G401.6 (cell line): ENCODE measurements at regions not wholly inside any gene's neighbourhood (a gene's known extent, or its start where the extent isn't known, plus 50 kb on each side); places are given as distances from the start of the nearest gene placed in this dataset.
"Not testable (repeated sequence)": the region's sequence is repeated elsewhere in the genome, so short reads cannot be mapped to it uniquely, and the experiment has no call there.

Source experiments
- FAIRE-seq: peaks from 2 replicates; lab custom pipeline; 2012; peaks lifted over from hg19 to GRCh38; lab: Jason Lieb, UNC

DNA sequence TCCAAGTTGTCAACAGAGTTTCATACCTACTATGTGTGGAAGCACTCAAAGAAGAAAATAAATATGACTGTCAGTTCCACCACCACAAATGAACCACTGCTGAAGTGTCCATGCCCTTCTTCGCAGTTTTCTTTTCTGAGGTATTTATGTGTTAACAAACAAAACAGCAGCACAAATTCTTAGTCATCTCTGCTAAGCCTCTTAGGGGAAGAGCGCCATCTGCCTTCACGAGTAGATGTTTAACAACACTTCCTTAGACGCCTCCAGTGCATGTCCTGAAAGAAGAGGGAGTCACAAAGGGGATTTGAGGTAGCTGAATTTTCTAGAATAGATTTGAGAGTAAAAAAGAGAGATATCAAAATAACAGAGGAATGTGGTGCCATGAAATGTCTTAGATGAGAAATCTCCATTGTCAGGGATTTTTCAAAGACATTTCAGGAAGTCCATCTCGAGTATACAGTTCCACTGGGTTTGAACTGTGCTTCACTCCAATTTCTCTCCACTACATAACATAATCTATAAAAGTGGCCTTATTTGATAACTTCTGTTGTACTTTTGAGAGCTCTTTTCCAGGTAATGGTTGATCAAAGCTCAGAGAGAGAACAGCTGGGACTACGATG lies 775.3 kb upstream of the POM121L12 start:
- FAIRE-seq: no peak

DNA sequence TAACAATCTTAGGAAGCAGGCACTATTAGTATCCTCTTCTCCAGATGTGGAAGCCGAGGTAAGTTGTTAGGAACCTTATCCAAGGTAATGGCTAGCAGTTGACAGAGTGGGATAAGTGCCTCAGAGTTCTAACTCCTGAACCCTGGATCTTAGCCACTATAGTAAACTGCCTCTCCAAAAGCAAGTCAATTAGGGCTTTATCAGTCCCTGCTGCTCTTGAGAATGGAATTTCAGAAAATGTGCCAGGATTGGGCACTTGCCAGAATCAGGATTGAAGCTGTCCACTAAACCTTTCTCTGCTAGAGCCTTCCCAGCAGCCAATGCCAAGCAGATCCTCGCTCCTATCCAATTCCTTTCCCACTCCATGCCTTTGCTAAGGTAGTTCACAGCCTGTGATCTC lies 777.5 kb upstream of the POM121L12 start:
- no peak for FAIRE-seq

DNA sequence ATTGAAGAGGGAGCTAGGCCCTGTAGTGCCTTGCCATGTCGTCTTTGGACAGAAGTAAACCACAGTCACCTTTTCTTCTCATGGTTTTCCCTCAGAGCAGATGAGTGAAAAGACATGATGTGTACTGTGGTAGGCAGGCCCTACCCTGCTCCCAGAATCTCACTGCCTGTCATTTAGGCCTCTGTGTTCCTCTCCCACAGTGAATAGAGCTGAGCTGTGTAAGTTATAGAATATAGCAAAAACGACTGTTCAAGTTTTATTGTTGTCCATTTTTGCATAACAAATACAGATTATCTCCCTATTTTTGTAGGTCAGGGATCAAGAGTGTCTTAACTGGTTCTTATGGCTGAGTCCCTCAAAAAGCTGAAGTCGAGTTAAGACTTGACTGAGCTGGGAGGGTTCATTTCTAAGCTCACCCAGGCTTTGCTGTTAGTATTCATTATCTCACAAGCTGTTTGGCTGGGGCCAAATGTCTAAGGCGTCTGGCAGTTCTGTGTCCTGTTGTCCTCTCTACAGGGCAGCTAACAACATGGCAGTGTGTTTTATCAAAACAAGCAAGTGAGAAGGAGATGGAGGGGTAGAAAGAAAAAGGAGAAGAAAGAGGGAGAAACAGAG lies 780.9 kb upstream of the POM121L12 start:
- FAIRE-seq: no peak

DNA sequence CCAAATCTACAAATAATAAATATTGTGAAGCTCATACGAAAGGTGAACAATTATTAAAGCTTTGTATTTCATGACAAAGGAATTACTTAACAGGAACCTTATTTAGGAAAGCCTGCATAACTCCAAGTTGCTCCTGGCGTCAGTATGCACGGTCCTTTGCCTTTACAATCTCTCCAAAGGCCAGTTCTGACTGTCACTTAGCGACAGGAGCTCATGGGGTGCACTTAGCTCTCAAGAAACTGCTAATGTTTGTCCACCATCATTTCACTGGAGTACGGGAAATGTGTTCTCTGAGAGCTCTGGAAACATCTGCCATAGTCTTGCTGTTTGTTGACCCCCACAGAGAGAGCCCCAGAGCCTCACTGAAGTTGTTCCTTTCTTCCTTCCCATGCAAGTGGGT lies 781.5 kb upstream of the POM121L12 start:
- FAIRE-seq: no peak

DNA sequence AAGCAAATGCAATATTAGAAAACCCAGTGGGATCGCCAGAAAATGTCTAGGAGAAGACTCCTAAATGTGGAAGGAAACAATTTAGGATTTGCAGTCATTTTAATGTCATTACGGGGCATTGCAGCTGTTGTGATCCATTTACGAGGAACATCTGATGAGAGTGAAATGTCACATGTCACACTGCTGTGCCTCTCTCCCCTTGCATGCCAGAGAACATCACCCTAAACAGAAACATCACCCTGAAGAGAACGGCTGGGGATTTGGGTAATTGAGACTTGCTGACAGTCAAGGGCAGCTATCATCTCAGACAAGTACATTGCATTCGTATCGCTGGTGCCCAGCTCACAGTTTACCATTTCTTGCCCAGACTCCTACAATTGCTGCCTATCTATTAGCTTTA lies 785.7 kb upstream of the POM121L12 start:
- FAIRE-seq: no peak

DNA sequence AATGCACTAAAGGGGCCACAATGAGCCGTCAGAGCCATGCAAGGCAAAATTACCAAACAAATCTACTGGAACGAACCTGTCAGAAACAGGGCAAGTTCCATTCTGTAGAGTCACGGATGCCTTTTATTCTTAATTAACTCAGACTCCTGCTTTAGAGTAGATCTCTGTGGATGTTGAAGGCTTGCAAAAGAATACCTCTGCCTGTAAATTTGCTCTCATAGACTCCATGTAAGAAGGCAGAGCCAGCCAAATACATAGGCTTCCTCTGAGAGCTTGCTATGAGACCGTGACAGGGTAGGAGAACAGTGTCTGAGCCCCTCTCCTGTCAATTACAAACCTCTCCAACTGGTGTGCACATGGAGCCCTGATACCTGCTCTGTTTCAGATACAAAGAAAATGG lies 787.9 kb upstream of the POM121L12 start:
- no peak for FAIRE-seq

DNA sequence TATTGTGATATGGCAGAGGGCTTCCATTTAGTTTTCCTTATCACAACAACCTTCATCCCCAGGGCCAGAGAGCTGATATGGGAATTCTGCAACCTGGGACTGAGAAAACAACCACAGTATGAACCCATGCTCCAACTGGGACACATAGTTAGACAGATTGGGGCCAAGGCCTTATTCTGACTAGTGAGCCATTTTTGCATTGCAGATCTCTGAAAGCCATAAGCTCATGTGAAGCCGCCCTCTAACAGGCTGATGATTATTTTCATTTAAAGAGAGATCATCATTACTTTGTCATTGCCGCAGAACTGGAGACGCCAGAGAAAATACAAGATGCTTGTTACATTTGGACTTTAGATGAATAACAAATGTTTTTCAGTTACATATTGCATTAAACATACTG lies 791.7 kb upstream of the POM121L12 start:
- no peak for FAIRE-seq

DNA sequence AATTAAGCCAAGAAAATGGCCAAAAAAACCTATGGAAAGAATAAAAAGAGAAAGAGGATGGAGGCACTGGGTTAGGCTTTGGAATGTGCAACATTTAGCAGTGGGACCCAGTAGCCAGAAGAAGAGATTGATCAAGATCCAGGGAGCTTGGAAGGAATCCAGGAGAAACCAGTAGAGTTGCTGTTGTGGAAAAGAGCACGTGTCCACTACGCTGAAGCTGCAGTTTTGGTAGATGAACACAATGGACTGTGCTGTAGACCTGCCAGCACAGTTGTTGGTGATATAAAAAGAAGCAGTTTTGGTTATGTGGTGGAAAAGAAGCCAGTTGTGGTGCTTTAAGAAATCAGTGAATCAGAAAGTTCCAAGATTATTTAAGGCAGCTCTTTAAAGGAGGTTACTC lies 802.2 kb upstream of the POM121L12 start:
- no peak for FAIRE-seq

DNA sequence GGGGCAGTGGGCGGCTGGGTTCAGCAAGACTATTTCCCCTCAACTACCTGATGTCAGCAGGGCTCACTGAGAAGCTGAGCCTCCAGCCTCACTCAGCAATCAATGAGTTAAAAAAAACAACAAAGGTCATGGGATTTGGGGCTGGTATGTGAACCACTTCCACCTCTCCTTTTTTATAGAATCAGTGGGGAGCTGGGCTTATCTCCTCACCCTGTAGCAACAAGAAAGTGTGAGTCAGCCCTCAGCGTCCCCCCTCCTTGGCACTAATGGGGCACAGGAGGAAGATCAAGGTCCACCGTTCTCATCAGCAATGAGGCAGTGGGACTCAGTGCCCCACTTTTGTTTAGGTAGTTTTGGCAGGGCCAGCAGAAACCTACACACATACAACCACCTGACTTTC lies 823.5 kb upstream of the POM121L12 start:
- no peak for FAIRE-seq

DNA sequence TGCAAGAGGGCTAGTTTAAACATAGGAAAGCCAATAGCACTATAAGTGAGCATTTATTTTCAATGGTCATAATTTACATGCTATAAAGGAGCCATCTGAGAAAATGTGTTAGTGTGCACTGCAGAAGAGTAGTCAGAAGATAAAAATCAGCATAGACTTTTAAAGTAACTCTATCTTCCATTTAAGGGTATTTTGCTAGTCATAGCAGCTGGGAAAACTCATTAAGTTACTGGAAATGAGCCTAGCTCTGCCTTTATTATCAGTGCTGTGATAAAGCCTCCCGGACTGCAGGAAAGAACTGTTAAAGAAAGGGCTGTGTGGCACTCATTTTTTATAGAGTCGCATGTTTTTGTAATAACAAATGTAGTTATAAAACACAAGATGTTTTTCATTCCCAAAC lies 825.8 kb upstream of the POM121L12 start:
- FAIRE-seq: no peak

DNA sequence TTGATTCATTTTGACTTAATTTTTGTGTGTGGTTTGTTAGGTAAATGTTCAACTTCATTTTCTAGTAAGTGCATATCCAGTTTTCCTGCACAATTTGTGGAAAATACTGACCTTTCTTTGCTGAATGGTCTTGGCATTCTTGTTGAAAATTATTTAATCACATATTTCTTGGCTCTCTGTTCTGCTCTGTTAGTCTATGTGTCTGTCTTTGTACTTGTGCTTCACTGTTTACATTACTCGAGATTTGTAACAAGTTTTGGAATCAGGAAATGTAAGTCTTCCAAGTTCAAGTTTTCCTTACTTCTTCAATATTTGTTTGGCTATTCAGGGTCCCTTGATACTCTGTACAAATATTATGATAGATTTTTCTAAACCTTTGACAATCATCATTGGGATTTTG lies 838.2 kb upstream of the POM121L12 start:
- FAIRE-seq: no peak

DNA sequence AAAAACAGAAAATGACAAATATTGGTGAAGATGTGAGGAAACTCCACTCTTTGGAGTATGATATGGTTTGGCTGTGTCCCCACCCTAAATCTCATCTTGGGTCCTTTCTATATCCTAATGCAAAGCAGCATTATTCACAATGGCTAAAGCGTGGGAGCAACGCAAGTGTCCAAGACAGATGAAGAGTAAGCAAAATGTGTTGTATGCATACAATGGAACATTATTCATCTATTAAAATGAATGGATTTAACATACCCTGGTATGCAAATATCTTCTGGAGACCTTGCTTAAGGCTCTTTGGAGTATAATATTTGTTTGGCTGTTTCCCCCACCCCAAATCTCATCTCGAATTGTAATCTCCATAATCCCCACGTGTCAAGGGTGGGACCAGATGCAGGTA lies 839.8 kb upstream of the POM121L12 start:
- no peak for FAIRE-seq

DNA sequence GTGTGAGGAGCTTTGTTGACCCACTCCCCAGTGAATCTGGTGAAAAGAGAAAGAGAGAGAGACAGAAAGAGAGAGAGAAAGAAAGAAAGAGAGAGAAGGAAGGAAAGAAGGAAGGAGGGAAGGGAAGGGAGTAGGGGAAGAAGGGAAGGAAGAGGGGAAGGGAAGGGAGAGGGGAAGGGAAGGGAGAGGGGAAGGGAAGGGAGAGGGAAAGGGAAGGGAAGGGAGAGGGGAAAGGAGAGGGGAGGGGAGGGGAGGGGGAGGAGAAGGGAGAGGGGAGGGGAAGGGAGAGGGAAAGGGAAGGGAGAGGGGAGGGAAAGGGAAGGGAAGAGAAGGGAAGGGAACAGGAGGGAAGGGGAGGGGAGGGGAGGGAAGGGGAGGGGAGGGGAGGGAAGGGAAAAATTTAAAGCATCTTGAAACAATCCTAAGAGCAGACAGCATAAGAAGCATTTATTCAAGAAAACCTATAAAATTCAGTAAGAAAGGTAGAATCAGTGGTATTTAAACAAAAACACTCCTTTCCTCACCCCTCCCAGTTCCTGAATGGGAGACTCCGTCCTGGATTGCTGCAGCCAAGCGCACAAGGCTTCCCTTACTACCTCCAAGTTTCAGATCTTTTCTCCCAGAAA lies 846.2 kb upstream of the POM121L12 start:
- FAIRE-seq: no peak

DNA sequence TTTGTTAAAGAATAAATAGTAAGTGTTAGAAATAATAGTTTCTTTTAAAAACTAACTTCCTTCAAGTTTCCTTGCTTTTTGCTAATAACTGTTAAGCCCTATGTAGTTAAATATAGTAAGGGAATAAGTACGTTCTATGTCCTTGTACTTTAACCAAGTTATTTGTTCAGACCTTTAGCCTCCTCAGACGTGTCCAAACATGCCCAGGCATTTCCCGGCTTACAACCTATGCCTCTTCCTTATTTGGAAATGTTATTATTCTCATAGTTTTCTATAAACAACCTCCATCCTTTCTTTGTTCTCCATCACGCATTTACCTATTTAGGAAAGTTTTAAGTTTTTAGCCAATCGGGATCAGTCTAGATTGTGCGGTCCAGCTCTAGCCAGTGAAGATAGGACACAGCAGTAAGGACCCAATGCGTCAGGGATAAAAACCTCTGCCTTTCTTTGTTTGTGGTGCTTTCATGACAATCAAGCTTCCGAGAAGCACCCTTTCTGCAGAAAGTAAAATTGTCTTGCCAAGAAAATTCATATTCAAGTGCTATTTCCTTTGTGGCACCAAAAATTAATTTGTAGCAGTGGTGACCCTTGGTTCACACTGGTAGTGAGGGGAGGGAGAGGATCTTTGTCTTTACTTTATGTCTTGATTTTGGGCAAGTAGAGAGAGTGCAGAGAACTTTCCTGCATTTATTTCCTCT lies 851.3 kb upstream of the POM121L12 start:
- no peak for FAIRE-seq

DNA sequence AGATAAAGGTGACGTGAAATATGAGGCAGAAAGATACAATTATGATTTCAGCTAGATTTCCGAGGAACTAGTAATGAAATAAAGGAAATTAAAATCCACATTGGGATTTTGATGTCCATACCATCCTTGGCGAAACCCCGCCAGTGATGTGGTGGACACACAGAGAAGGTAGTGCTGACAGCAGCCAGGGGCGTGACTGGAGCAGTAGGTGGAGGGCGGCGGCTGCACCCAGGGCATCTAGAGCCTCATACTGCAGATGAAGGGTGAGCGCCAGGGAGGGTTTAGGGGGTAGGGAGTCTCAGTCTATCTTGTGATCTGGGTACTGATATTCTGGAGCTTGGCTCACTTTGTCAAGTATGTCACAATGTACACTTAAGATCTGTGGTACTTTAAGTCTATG lies 855.5 kb upstream of the POM121L12 start:
- FAIRE-seq: no peak

DNA sequence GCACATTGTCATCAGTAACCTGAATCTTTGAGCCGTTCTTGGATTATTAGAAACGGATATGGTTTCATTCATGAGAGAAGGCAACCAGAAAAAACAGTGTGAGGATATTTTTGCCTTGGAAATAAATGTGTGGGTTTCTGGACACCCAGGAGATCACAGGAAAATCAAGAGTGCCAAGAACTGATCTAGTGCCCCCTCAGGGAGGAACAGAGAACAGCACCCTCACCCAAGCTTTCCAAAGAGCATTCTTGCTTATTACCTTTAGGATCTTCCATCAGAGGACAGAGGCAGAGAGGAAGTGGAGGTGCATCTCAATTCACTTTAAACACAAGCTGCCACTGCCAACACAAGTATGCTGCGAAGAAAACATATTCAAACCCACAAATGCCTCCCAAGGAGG lies 851.5 kb upstream of the COBL start:
- FAIRE-seq: no peak

DNA sequence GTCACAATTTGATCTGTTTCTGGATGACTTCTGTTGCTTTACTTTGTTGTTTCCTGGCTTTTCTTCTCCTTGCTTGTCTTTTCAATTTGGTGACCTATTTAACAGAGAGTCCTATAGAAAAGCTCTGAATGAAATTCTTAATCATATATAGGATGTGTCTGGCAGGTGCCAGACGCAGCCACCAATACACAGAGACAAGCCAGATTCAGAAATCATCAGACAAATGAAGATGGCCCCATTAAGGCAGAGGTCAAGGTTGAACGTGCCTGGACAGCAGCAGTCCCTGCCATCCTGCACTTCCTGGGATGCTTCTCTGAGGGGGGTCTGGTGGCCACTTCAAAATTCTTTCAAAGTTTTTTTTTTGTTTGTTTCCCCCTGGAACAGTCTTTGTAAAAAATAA lies 846.7 kb upstream of the COBL start:
- no peak for FAIRE-seq

DNA sequence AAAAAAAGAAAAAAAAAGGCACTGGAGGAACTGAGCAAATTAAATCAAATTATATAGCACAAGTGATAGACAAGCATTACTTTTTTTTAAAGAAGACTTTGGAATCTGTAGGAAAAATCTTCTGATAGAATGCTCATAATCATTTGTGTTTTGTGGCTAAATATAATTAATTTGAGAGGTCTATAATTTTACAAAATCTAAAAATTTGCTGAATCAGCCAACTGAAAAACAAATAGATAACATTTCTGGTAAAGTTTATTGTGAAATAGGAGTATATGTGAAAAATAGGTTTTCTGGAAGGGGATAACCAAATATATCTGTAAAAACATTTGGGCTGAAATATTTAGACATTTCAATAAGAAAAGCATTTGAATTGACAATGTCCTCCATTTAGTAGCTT lies 844.9 kb upstream of the COBL start:
- FAIRE-seq: no peak

DNA sequence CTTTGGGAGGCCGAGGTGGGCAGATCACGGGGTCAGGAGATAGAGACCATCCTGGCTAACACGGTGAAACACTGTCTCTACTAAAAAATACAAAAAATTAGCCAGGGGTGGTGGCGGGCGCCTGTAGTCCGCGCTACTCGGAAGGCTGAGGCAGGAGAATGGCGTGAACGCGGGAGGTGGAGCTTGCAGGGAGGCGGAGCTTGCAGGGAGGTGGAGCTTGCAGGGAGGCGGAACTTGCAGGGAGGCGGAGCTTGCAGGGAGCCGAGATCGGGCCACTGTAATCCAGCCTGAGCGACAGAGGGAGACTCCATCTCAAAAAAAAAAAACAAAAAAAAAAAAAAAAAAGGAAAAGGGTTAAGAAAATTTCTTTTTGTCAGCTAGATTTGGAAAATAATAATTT lies 842.8 kb upstream of the COBL start:
- FAIRE-seq: not testable (repeated sequence)

DNA sequence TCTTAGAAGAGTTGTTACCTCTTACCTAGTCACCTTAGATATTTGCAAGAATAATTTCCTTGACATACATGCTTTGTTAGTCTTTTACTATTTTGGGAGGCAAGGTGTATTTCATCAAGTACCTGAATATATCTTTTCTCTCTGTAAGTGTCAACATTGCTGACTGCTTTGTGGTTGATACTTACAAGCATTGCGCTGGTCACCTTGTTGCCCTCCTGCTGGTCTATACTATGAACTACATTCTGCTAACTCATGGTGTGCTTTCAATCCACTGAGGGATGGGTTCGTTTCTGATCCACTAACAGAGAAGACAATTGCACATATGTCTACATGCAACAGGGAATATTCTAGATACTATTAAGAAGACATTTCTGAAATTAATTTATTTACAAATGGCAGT lies 837.8 kb upstream of the COBL start:
- no peak for FAIRE-seq

DNA sequence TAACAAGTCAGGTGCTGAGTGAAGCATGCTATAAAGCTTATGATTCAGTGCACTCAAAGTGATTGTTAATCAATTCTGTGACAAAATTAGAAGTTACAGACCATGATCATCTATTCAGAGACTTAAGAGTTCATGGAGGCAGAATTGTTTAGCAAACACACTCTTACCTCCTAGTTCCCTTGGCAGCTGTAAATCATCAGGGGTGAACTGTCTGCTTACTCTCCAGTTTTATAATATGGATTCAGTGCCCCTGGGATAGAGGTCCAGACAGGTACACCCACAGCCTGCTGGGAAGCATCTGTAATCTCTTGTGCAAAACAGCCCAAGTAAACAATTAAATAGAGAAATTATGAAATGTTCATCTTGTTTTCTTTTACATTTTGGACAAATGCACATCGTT lies 835.0 kb upstream of the COBL start:
- FAIRE-seq: no peak

DNA sequence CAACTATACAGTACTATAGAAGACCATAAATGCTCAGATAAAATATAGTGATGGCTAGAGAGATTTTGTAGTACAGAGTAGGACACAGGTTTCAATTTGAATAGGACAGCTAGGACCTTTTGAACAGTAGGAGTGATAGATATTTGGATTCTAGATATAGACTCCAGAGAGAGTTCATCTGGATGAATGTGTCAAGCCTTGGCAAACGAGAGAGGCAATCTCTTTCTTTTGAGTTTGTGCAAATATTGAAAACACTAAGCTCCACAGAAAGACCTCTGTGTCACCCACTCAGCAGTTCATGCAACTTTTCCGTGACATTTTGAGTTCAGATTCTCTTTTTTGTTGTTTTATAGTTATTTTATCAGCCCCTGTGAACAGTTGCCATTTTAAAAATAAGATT lies 834.3 kb upstream of the COBL start:
- no peak for FAIRE-seq

DNA sequence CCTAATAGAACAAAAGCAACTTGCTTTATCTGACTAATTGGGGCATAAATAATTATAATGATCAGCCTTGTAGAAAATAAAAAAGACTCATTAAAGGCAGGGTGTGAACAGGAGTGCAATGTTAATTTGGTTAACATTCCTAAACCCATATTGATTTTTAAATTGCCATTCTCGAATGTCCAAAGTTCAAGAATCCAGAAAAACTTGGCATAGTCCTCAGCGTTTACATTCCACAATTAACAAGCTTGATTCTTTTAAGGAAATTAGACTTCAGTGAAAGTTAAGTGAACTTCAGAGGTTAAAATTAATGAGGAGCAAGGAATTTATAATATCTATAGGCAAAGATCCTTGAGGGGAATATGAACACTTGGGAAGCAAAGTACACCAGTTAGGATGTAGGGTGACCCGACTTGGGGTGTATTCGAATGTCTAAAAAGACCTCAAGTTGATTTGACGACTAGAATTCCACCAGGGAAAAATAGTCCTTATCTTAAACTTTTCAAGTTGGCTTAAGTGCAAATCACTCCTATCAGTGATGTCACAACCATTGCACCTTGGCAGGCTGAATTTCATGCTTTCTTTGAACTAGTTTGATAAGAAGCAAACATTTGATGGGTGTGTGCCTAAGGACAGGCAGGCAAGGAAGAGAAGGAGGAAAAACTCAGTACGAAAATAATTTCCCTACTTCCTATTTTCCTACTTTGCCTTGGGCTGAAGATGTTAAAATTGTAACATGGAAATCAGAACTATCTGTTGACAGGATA lies 830.4 kb upstream of the COBL start:
- no peak for FAIRE-seq
